ENCODE measurements at regions not wholly inside any gene's neighbourhood (a gene's known extent, or its start where the extent isn't known, plus 50 kb on each side); places are given as distances from the start of the nearest gene placed in this dataset.
"Not testable (repeated sequence)": the region's sequence is repeated elsewhere in the genome, so short reads cannot be mapped to it uniquely, and the experiment has no call there.

- intact Hi-C loops (cut with DNase I), result not testable (repeated sequence)
- DNase-seq, result peak in 4 of 10 donors; percentile 2 to 58 (median 36)
Observed at GRCh38 chr5:71230839-71231505, 163.5 kb upstream of the GTF2H2 start.
